IPS-20b (cell line): ENCODE measurements at regions not wholly inside any gene's neighbourhood (a gene's known extent, or its start where the extent isn't known, plus 50 kb on each side); places are given as distances from the start of the nearest gene placed in this dataset.

ENCODE experiments used
- H3K27ac ChIP-seq: one replicate; pipeline ENCODE4 v1.5.1; 2013; ENCODE audit warnings: low read length
- H3K27me3 ChIP-seq: 2 replicates; pipeline ENCODE4 v1.6.1; 2013; ENCODE audit warnings: mild to moderate bottlenecking, low read length, inconsistent platforms; ENCODE audit not compliant: insufficient read depth
- H3K36me3 ChIP-seq: 2 replicates; pipeline ENCODE4 v1.6.1; 2013; ENCODE audit warnings: low read depth, mild to moderate bottlenecking, inconsistent platforms, low read length, moderate library complexity; ENCODE audit not compliant: insufficient read depth
- H3K4me1 ChIP-seq: 2 replicates; pipeline ENCODE4 v1.6.1; 2013; ENCODE audit warnings: mild to moderate bottlenecking, control low read depth, inconsistent platforms, low read length, moderate library complexity; ENCODE audit not compliant: insufficient read depth
- H3K4me3 ChIP-seq: 2 replicates; pipeline ENCODE4 v1.5.1; 2013; ENCODE audit warnings: mild to moderate bottlenecking, low read length, inconsistent platforms
- H3K9ac ChIP-seq: 2 replicates; pipeline ENCODE4 v1.6.1; 2013; ENCODE audit warnings: low read depth, mild to moderate bottlenecking, inconsistent platforms, low read length, moderate library complexity
- H3K9me3 ChIP-seq: 2 replicates; pipeline ENCODE4 v1.6.1; 2013; ENCODE audit warnings: mild to moderate bottlenecking, low read depth, low read length, inconsistent platforms; ENCODE audit not compliant: insufficient read depth

DNA sequence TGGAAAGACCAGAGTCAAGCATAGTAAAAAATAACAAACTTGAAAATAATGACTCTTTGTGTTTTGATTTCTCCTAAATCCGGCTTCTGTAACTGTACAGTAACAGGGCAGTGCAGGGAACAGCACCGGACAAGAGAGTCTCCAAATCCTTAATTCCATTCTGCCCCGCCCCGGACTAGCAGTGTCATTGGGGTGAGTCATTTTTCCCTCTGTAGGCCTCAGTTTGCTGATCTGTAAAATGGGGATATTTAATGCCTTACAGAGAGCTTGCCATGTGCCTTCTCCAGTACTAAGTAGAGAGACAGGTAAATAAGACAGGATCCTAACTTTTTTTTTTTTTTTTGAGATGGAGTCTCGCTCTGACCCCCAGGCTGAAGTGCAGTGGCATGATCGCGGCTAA is 83.6 kb upstream of the TBC1D3K start:
- Histone ChIP-seq H3K36me3 (no peaks in the 10 kb centered on the region), H3K9ac (no peak overlapping the region), H3K27me3 (peaks cover 13% of the 10 kb centered on the region), H3K27ac (no peak overlapping the region), H3K9me3 (no peaks in the 10 kb centered on the region), H3K4me3 (no peak overlapping the region), H3K4me1 (no peaks in the 10 kb centered on the region)

DNA sequence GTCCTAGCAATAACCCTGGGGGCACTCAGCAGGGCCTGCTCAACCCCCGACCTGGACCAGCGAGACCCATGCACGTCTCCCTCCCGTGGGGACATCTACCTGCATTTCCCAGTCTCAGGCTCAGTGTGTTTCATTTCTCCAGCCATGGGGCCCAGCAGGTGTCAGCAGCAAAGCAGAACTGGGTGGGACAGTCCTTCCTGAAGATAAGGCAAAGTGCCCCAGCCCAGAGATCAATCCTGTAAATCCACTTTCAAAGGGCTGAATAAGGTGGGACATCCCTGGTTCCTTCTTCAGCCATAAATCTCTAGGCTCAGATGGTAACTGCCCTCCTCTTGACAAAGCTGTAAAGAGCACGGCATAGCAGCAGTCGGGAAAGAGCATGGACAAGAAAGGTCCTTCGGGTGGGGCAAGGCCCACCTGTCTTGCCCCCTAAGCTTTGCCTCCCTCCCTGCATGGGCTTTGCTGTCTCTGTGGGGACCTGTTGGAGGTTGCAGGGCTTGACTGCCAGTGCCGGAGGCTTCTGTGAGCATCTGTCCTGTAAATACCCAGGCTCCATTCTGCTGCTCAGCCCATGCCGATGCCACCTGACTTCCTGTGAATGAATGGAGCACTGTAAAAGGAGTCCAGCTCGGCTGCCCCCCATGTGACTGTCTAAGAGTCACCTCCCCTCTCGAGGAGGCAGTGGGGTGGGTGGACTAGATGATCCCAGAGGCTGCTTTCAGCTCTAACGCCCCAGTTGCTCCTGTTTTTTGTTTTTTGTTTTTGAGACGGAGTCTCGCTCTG is 84.8 kb upstream of the TBC1D3K start:
- no peaks in the 10 kb centered on the region for H3K36me3 ChIP-seq
- no peak overlapping the region for H3K4me3 ChIP-seq
- no peak overlapping the region for H3K9ac ChIP-seq
- no peaks in the 10 kb centered on the region for H3K4me1 ChIP-seq
- H3K9me3 ChIP-seq, result no peaks in the 10 kb centered on the region
- H3K27ac ChIP-seq, result no peak overlapping the region
- peaks cover 11% of the 10 kb centered on the region for H3K27me3 ChIP-seq

DNA sequence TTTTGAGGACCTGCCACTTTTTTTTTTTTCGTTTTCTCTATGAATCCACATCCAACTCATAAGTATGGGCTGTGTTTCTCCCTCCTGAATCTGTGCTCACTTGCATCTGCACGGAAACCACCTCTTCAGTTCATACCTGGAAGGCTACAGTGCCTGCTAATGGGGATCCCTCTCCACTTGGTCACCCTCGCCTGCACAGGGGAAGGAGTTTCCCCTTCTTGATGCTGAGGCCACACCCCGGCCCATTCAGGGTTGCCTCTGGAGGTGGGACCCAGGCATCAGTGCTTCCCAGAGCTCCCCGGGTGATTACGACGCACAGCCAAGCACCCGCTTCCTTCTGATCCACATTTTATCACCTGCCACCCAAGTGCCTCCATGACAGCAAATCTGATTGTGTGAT is 85.9 kb upstream of the TBC1D3K start:
- no peaks in the 10 kb centered on the region for H3K4me1 ChIP-seq
- no peak overlapping the region for H3K4me3 ChIP-seq
- H3K9me3 ChIP-seq, result no peaks in the 10 kb centered on the region

DNA sequence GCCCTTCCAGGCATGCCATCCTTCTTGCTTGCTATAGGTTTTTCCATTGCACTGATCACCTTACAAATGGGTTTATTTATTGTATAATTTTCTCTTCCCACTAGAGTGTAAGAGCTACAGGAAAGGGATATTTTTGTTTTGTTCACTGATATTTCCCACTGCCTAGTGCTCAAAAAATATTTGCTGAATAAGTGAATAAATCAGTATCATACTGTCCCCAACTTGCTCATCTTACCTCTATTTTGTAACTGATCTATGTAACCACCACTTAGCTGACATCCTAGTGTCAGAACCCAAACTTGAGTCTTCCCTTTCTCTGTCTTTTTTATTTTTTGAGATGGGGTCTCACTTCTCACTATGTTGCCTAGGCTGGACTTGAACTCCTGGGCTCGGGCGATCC is 87.6 kb upstream of the TBC1D3K start:
- Histone ChIP-seq H3K9me3 (no peaks in the 10 kb centered on the region), H3K36me3 (no peaks in the 10 kb centered on the region), H3K27ac (no peak overlapping the region), H3K4me1 (no peaks in the 10 kb centered on the region), H3K4me3 (no peak overlapping the region), H3K27me3 (peaks cover 1% of the 10 kb centered on the region; the same call in 1 of the 2 replicates), H3K9ac (no peak overlapping the region)

More for the DNA sequence above, 85.9 kb upstream of the TBC1D3K start:
- no peak overlapping the region for H3K9ac ChIP-seq
- peaks cover 3% of the 10 kb centered on the region; the same call in 1 of the 2 replicates for H3K27me3 ChIP-seq
- no peaks in the 10 kb centered on the region for H3K36me3 ChIP-seq
- H3K27ac ChIP-seq, result no peak overlapping the region

DNA sequence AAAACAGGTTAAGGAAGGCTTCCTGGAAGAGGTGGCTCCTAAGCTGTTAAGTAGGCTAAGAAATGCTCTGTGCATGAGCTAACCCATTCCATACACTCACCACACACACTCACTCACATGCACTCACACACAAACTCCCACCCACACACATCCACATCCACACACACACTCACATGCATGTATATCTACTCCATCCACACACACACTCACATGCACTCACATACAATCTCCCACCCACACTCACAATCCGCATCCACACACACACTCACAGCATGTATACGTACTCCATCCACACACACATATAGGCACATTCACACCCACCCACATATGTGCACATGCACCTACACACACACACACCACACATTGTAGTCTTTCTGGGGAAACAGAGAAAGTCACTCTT is 89.3 kb upstream of the HNF1B start:
- Histone ChIP-seq H3K27ac (no peak overlapping the region), H3K36me3 (no peaks in the 10 kb centered on the region), H3K9me3 (no peaks in the 10 kb centered on the region), H3K4me1 (peaks cover 10% of the 10 kb centered on the region), H3K27me3 (no peaks in the 10 kb centered on the region), H3K9ac (no peak overlapping the region), H3K4me3 (no peak overlapping the region)

DNA sequence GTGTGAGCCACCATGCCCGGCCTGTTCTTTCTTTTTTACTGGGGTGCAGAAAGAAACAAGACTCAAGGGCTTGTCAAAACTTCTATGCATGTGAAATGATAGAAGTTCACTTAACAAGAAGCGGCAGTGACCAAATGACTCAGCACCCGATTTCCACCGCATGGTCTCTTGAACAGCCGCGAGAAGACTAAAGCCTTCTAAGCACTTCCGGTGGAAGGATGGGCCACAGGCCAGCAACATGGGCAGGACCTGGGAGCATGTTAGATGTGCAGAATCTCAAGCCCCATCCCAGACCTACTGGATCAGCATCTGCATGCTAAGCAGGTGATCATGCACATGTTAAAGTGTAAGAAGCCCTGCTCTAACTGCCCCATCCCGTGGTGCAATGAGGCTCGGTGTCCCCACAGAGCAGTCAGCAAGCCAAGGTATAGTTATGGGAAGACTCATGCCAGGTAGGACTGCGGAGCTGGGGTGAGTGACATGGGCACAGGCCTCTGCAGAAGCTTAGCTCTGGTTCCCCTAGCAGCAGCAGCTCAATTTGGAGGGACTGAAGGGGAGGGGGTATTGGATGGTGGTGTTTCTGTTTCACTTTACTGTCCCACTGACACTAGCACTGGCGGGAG is 88.5 kb upstream of the HNF1B start:
- Histone ChIP-seq H3K36me3 (no peaks in the 10 kb centered on the region), H3K4me1 (peaks cover 18% of the 10 kb centered on the region), H3K9me3 (no peaks in the 10 kb centered on the region), H3K9ac (no peak overlapping the region), H3K27ac (no peak overlapping the region), H3K27me3 (no peaks in the 10 kb centered on the region), H3K4me3 (no peak overlapping the region)

DNA sequence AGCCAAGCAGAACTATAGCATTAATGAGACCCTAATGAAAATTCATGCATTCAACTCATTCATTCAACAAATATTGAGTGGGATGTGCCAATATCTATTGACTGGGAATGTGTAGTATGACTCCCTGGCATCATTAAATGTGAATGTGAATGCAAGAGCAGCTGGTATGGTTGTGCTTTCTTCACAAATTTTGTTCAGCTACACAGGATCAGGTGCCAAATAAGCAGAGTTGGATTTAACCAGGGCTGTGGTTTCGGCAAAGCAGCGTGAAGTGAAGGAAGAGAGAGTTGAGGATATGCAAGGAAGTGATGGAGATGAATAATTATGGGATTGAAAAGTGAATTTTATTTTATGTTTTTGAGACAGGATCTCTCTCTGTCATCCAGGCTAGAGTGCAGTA is 87.1 kb upstream of the HNF1B start:
- Histone ChIP-seq H3K9ac (no peak overlapping the region), H3K27ac (no peak overlapping the region), H3K27me3 (no peaks in the 10 kb centered on the region), H3K36me3 (no peaks in the 10 kb centered on the region), H3K4me3 (no peak overlapping the region), H3K4me1 (peaks cover 18% of the 10 kb centered on the region), H3K9me3 (no peaks in the 10 kb centered on the region)

DNA sequence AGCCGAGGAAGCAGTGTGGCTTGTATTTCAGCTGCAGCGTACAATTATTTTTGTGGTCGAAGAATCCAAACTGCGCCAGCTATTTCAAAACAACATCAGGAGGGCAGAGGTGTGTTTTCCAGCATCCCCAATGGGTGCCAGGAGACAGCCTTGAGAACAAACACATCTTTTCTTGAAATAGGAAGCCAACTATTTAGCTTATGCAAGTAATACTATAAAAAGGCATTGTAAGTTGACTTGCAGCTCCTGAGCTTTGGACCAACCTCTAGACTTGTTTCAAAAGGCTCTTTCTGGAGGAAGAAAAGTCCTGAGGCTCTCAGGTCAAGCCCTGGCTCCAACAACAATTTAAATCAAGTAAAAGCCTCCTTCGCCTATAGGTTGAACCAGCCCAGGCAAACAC is 86.6 kb upstream of the HNF1B start:
- H3K9ac ChIP-seq, result no peak overlapping the region
- no peaks in the 10 kb centered on the region for H3K36me3 ChIP-seq
- no peaks in the 10 kb centered on the region for H3K27me3 ChIP-seq
- H3K27ac ChIP-seq, result no peak overlapping the region
- peaks cover 18% of the 10 kb centered on the region for H3K4me1 ChIP-seq
- no peaks in the 10 kb centered on the region for H3K9me3 ChIP-seq
- no peak overlapping the region for H3K4me3 ChIP-seq

DNA sequence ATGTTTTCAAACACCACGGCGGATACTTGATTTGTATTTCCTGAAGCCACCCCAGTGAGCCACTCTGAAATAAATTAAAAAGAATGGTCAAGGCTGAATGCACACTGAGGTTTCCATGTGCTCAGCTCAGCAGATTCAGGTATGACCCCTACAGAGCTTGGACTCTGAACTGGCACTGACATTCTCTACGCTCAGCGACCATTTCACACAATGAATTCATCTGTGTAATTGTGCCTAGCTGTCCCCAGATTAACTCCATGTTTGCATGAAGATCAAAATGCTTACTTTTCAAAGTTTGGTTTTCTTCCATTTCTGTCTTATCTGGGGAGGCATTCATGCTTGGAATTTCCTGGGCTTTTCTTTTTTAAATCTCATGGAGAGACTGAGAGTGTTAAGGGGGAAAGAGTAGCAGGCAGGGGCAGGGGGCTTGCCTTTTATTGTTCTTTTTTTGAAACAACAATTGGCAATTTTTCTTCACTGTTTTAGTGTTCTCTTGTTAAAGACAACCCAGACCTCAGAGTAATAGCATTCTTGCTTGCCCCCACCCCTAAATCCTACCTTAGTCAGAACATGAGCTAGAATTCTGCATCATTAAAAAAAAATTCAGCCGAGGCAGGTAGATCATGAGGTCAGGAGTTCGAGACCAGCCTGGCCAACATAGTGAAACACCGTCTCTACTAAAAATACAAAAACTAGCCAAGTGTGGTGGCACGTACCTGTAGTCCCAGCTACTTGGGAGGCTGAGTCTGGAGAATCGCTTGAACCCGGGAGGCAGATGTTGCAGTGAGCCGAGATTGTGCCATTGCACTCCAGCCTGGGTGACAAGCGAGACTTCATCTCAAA is 85.5 kb upstream of the HNF1B start:
- Histone ChIP-seq H3K4me1 (peaks cover 21% of the 10 kb centered on the region), H3K9ac (no peak overlapping the region), H3K27ac (no peak overlapping the region)

DNA sequence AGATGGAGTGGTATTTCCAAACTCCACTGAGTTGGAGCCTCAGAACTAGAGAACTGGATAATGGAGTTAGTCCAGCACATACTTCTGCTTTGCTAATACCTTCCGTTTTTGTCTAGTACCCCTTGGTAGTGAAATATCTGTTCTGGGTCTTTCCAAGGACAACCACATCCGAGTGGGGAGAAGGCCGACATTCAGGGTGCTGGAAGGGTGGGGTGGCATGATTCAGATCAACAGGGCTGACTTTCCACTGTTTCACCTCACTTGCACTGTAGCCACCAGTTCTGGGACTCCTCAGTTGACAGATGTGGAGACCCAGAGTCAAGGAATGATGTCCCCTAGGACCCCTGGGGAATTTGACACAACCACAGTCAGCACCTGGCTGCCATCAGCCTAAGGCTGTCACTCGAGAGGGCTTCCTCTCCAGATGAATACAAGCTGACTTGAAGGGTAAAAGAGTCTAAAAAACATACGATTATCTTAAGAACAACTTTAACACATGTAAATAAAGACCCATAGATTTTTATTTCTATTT is 84.8 kb upstream of the HNF1B start:
- no peaks in the 10 kb centered on the region for H3K36me3 ChIP-seq
- no peak overlapping the region for H3K4me3 ChIP-seq
- H3K9me3 ChIP-seq, result no peaks in the 10 kb centered on the region
- no peak overlapping the region for H3K27ac ChIP-seq
- H3K9ac ChIP-seq, result no peak overlapping the region
- H3K4me1 ChIP-seq, result peaks cover 24% of the 10 kb centered on the region
- no peaks in the 10 kb centered on the region for H3K27me3 ChIP-seq

More for the DNA sequence above, 85.5 kb upstream of the HNF1B start:
- Histone ChIP-seq H3K9me3 (no peaks in the 10 kb centered on the region), H3K4me3 (no peak overlapping the region), H3K27me3 (no peaks in the 10 kb centered on the region), H3K36me3 (no peaks in the 10 kb centered on the region)

DNA sequence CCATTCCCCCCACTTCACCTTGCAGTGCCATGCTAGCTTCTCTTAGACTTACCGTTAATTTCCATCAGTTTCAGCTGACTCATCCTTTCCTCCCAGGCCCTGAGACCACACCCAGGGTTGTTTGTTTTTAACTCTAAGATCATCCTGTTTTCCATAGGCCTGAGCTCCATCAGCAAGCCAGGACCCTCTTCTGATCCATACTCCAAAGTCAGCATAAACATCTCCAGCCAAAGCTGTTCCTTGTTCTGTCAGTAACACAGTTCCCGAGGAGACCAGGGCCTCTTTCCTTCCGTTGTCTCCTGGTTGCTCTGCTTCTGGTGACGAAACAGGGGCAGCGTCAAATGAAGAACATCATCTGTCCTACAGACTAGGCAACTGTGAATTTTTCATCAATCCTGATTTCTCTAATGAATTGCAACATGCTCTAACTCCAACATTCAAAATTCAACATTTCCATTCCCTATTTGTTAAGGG is 83.8 kb upstream of the HNF1B start:
- Histone ChIP-seq H3K36me3 (no peaks in the 10 kb centered on the region), H3K27ac (no peak overlapping the region), H3K4me1 (peaks cover 24% of the 10 kb centered on the region), H3K27me3 (no peaks in the 10 kb centered on the region), H3K9me3 (no peaks in the 10 kb centered on the region), H3K4me3 (no peak overlapping the region), H3K9ac (no peak overlapping the region)
